ENCODE measurements at regions not wholly inside any gene's neighbourhood (a gene's known extent, or its start where the extent isn't known, plus 50 kb on each side); places are given as distances from the start of the nearest gene placed in this dataset.

DNA sequence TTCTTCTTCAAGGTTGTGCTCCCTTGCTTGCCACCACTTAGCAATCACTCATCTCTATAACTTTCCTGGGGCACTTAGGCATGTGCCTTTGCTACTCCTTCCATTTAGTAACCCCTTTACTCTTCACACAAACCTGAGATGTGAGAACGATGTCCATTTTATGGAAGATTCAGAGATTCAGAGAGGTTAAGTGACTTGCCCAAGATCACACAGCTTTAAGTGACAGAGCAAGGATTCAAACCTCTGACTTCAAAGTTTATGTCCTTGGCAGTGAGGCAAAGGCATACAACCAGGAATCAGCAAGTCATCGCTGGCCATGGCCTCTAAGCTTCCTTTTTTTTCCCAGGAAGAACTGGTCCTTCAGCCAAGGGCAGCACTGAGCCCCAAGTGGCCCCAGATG is 56.0 kb upstream of the GALNT10 start:
- TF ChIP-seq EZH2 (IDR thresholded peaks at IDR 0.05) (no peak), POLR2AphosphoS5 (IDR thresholded peaks at IDR 0.05; ENCODE audit: borderline replicate concordance, low read depth, low read length) (no peak)

Measured in SK-N-MC (cell line).